H1 (cell line): ENCODE measurements at regions not wholly inside any gene's neighbourhood (a gene's known extent, or its start where the extent isn't known, plus 50 kb on each side); places are given as distances from the start of the nearest gene placed in this dataset.

Experiments
- CTCF ChIA-PET: fragments of 300-600 bp; sonication (Branson Sonifier 250); formaldehyde crosslinking; loops from one replicate; lab custom pipeline; 2021; ENCODE audit not compliant: partially characterized antibody; lab: Charles Lee
- POLR2A ChIA-PET: fragments of 300-600 bp; sonication (Branson Sonifier 250); formaldehyde crosslinking; loops from one replicate; lab custom pipeline; 2021; ENCODE audit warnings: inconsistent platforms; ENCODE audit not compliant: partially characterized antibody; lab: Charles Lee
- DNase-seq, 2 experiments: peaks; one replicate each; pipeline versions ENCODE4 v3.0.0 to v3.0.0-alpha.2; 2010 to 2022; ENCODE audit warnings: low spot score in 2 of 2, low read depth in 1 of 2, mixed read lengths in 1 of 2
- FAIRE-seq: peaks from 2 replicates; lab custom pipeline; 2011; peaks lifted over from hg19 to GRCh38; lab: Jason Lieb, UNC
- H2AFZ ChIP-seq: 2 replicates; pipeline ENCODE4 v1.8.1; 2012; ENCODE audit warnings: low read length, inconsistent platforms
- H2AK5ac ChIP-seq: 2 replicates; pipeline ENCODE4 v1.6.1; 2013; ENCODE audit warnings: low read depth, low read length
- H2BK120ac ChIP-seq: replicated peaks from 2 replicates; pipeline ENCODE3; 2013; ENCODE audit warnings: low read depth, low read length, inconsistent platforms
- H2BK12ac ChIP-seq: 2 replicates; pipeline ENCODE4 v1.6.1; 2013; ENCODE audit warnings: low read depth, low read length
- H2BK15ac ChIP-seq: 2 replicates; pipeline ENCODE4 v1.6.1; 2013; ENCODE audit warnings: low read length
- H2BK20ac ChIP-seq: 2 replicates; pipeline ENCODE4 v1.6.1; 2013; ENCODE audit warnings: low read length
- H2BK5ac ChIP-seq: 2 replicates; pipeline ENCODE4 v1.6.1; 2013; ENCODE audit warnings: low read depth, low read length
- H3K14ac ChIP-seq: 2 replicates; pipeline ENCODE4 v1.6.1; 2013; ENCODE audit warnings: inconsistent platforms; ENCODE audit not compliant: insufficient read length
- H3K18ac ChIP-seq: 2 replicates; pipeline ENCODE4 v1.6.1; 2013; ENCODE audit warnings: low read length; ENCODE audit errors: extremely low read depth
- H3K23ac ChIP-seq: 2 replicates; pipeline ENCODE4 v1.6.1; 2013; ENCODE audit warnings: inconsistent platforms; ENCODE audit not compliant: insufficient read length
- H3K23me2 ChIP-seq: 2 replicates; pipeline ENCODE4 v1.6.1; 2013; ENCODE audit warnings: low read depth, low read length
- H3K27ac ChIP-seq: 2 replicates; pipeline ENCODE4 v1.6.1; 2011; ENCODE audit warnings: low read depth, low read length, inconsistent platforms
- H3K27me3 ChIP-seq, 4 experiments: replicated peaks in 1 of 4; 1 replicate in 1 of 4; 2 replicates in 3 of 4; pipeline versions ENCODE4 v1.6.1 to v1.8.1; 2011 to 2013; ENCODE audit warnings: low read length in 3 of 4, mild to moderate bottlenecking in 3 of 4, inconsistent platforms in 2 of 4, mixed read lengths in 2 of 4, moderate library complexity in 1 of 4; ENCODE audit not compliant: control insufficient read depth in 3 of 4, insufficient read depth in 3 of 4; ENCODE audit errors: extremely low read depth in 1 of 4
- H3K36me3 ChIP-seq, 4 experiments: 2 replicates each; pipeline versions ENCODE4 v1.6.1 to v1.8.1; 2011 to 2013; ENCODE audit warnings: mild to moderate bottlenecking in 4 of 4, low read length in 3 of 4, moderate library complexity in 2 of 4, control low read depth in 1 of 4, inconsistent platforms in 1 of 4; ENCODE audit not compliant: insufficient read depth in 4 of 4, control insufficient read depth in 2 of 4
- H3K4ac ChIP-seq: replicated peaks from 2 replicates; pipeline ENCODE3; 2013; ENCODE audit warnings: low read length, low read depth, mixed read lengths, inconsistent platforms; ENCODE audit not compliant: insufficient read length
- H3K4me1 ChIP-seq, 4 experiments: replicated peaks in 1 of 4; 1 replicate in 1 of 4; 2 replicates in 3 of 4; pipeline versions ENCODE4 v1.6.1 to v1.8.1; 2011 to 2013; ENCODE audit warnings: low read length in 3 of 4, inconsistent platforms in 2 of 4, mixed read lengths in 1 of 4; ENCODE audit not compliant: insufficient read depth in 4 of 4, control insufficient read depth in 3 of 4
- H3K4me2 ChIP-seq, 2 experiments: 2 replicates each; pipeline versions ENCODE4 v1.6.1 to v1.8.1; 2011 to 2013; ENCODE audit warnings: low read depth in 2 of 2, low read length in 2 of 2, control low read depth in 1 of 2, inconsistent platforms in 1 of 2, mild to moderate bottlenecking in 1 of 2; ENCODE audit not compliant: insufficient read depth in 1 of 2
- H3K4me3 ChIP-seq, 4 experiments: fragments of 200-600, 300-600 bp in 1 of 4; sonication (generic), shearing (Covaris generic), sonication (Bioruptor Twin) in 1 of 4; 2 replicates each; pipeline versions ENCODE4 v1.5.1 to v1.8.1; 2011 to 2016; ENCODE audit warnings: low read length in 4 of 4, low read depth in 3 of 4, control low read depth in 2 of 4, inconsistent platforms in 2 of 4, mild to moderate bottlenecking in 2 of 4, mixed read lengths in 1 of 4, moderate library complexity in 1 of 4; ENCODE audit not compliant: insufficient read depth in 2 of 4; ENCODE audit errors: extremely low read depth in 1 of 4
- H3K56ac ChIP-seq: replicated peaks from 2 replicates; pipeline ENCODE3; 2013; ENCODE audit warnings: low read depth, mild to moderate bottlenecking, mixed read lengths, low read length, inconsistent platforms; ENCODE audit not compliant: insufficient read length
- H3K79me1 ChIP-seq: 2 replicates; pipeline ENCODE4 v1.6.1; 2013; ENCODE audit warnings: low read depth, low read length, control low read depth
- H3K79me2 ChIP-seq, 2 experiments: 2 replicates each; pipeline versions ENCODE4 v1.6.1 to v1.8.1; 2012 to 2013; ENCODE audit warnings: low read length in 2 of 2, mild to moderate bottlenecking in 2 of 2, inconsistent platforms in 1 of 2; ENCODE audit not compliant: insufficient read depth in 2 of 2, control insufficient read depth in 1 of 2
- H3K9ac ChIP-seq, 4 experiments: replicated peaks in 1 of 4; 1 replicate in 1 of 4; 2 replicates in 3 of 4; pipeline versions ENCODE4 v1.6.1 to v1.8.1; 2011 to 2013; ENCODE audit warnings: low read depth in 3 of 4, low read length in 3 of 4, control low read depth in 2 of 4, mild to moderate bottlenecking in 2 of 4, moderate library complexity in 2 of 4, inconsistent platforms in 1 of 4; ENCODE audit errors: extremely low read depth in 1 of 4
- H3K9me3 ChIP-seq, 2 experiments: 2 replicates each; pipeline versions ENCODE4 v1.6.1 to v1.8.1; 2012 to 2013; ENCODE audit warnings: mild to moderate bottlenecking in 2 of 2, moderate library complexity in 2 of 2, control low read depth in 1 of 2, inconsistent platforms in 1 of 2, low read depth in 1 of 2, low read length in 1 of 2, mixed read lengths in 1 of 2; ENCODE audit not compliant: insufficient read depth in 2 of 2
- H4K20me1 ChIP-seq, 2 experiments: replicated peaks in 1 of 2; 2 replicates each; pipeline versions ENCODE3 to v1.8.1; 2011 to 2013; ENCODE audit warnings: inconsistent platforms in 2 of 2, low read length in 2 of 2, mild to moderate bottlenecking in 1 of 2; ENCODE audit not compliant: insufficient read depth in 2 of 2, control insufficient read depth in 1 of 2
- H4K5ac ChIP-seq: 2 replicates; pipeline ENCODE4 v1.6.1; 2013; ENCODE audit warnings: low read length, low read depth, mixed read lengths, inconsistent platforms; ENCODE audit not compliant: insufficient read length
- H4K8ac ChIP-seq: 2 replicates; pipeline ENCODE4 v1.8.0; 2013; ENCODE audit warnings: mild to moderate bottlenecking, moderate library complexity, low read length, inconsistent platforms; ENCODE audit not compliant: insufficient read depth; ENCODE audit errors: extremely low read depth
- H4K91ac ChIP-seq: replicated peaks from 2 replicates; pipeline ENCODE3; 2013; ENCODE audit warnings: low read length, mixed read lengths, inconsistent platforms; ENCODE audit not compliant: insufficient read length
- CBX5 ChIP-seq: fragments of 300-800, 300-1000 bp; sonication (generic); IDR thresholded peaks from 2 replicates; pipeline ENCODE4 v1.7.1; 2016; ENCODE audit warnings: antibody characterized with exemption, low read length, low read depth
- CBX8 ChIP-seq: fragments of 300-800, 300-1000 bp; sonication (generic); IDR thresholded peaks from 2 replicates; pipeline ENCODE4 v1.7.1; 2016; ENCODE audit warnings: low read depth, low read length, borderline replicate concordance
- CHD1 ChIP-seq: IDR thresholded peaks from 2 replicates; pipeline ENCODE4 v1.6.1; 2012; ENCODE audit warnings: low read depth, low read length, improper control_type of control experiment
- HDAC2 ChIP-seq, 2 experiments: fragments of 300-600 bp in 1 of 2; sonication (generic) in 1 of 2; IDR thresholded peaks; 2 replicates each; pipeline ENCODE4 v1.6.1; 2011 to 2012; ENCODE audit warnings: low read depth in 2 of 2, low read length in 2 of 2, mild to moderate bottlenecking in 2 of 2, moderate library complexity in 2 of 2, borderline replicate concordance in 1 of 2, inconsistent platforms in 1 of 2
- MAX ChIP-seq: IDR thresholded peaks from 2 replicates; pipeline ENCODE4 v1.6.1; 2012; ENCODE audit warnings: inconsistent platforms
- POLR2A ChIP-seq, 2 experiments: IDR thresholded peaks; 1 replicate in 1 of 2; 2 replicates in 1 of 2; pipeline ENCODE4 v1.6.1; 2011; ENCODE audit warnings: low read depth in 2 of 2, low read length in 2 of 2, mild to moderate bottlenecking in 2 of 2; ENCODE audit errors: control extremely low read depth in 1 of 2
- POLR2AphosphoS5 ChIP-seq: IDR thresholded peaks from 2 replicates; pipeline ENCODE4 v1.6.1; 2011; ENCODE audit warnings: low read depth, low read length
- RBBP5 ChIP-seq: IDR thresholded peaks from 2 replicates; pipeline ENCODE4 v1.7.1; 2012; ENCODE audit warnings: low read depth, mild to moderate bottlenecking, inconsistent platforms, low read length, moderate library complexity, borderline replicate concordance
- RXRA ChIP-seq: IDR thresholded peaks from 2 replicates; pipeline ENCODE4 v1.6.1; 2011; ENCODE audit warnings: low read depth, mild to moderate bottlenecking, low read length, moderate library complexity; ENCODE audit not compliant: insufficient read depth
- SAP30 ChIP-seq: fragments of 300-600 bp; sonication (generic); IDR thresholded peaks from 2 replicates; pipeline ENCODE4 v1.7.1; 2012; ENCODE audit warnings: low read length, moderate library complexity, mild to moderate bottlenecking, inconsistent platforms; ENCODE audit not compliant: insufficient read depth, insufficient replicate concordance
- SIX5 ChIP-seq: IDR thresholded peaks from 2 replicates; pipeline ENCODE4 v1.6.1; 2011; ENCODE audit warnings: mild to moderate bottlenecking, low read depth, low read length
- SP1 ChIP-seq: IDR thresholded peaks from 2 replicates; pipeline ENCODE4 v1.6.1; 2011; ENCODE audit warnings: low read depth, low read length
- TAF1 ChIP-seq: IDR thresholded peaks from 2 replicates; pipeline ENCODE4 v1.6.1; 2011; ENCODE audit warnings: mild to moderate bottlenecking, low read depth, low read length
- TBP ChIP-seq: IDR thresholded peaks from 2 replicates; pipeline ENCODE4 v1.6.1; 2011; ENCODE audit warnings: low read depth, low read length, improper control_type of control experiment
- TCF12 ChIP-seq: IDR thresholded peaks from 2 replicates; pipeline ENCODE4 v1.6.1; 2011; ENCODE audit warnings: low read depth, mild to moderate bottlenecking, low read length
- WGBS, 2 experiments: shearing (Covaris generic) in 1 of 2; methylation state at CpG; one replicate each; pipeline versions ENCODE4 v1.1.6 to v1.1.7; 2013 to 2015; ENCODE audit warnings: low lambda C conversion rate in 2 of 2, mixed read lengths in 2 of 2, inconsistent platforms in 1 of 2, low coverage in 1 of 2, missing lambda C conversion rate in 1 of 2; ENCODE audit not compliant: insufficient replicate concordance in 2 of 2, insufficient coverage in 1 of 2, insufficient read length in 1 of 2; ENCODE audit errors: extremely low coverage in 1 of 2, missing lambda C conversion rate in 1 of 2; 5-methylcytosine and 5-hydroxymethylcytosine counted together

- no peaks in the 10 kb centered on the region for H3K79me2 ChIP-seq
- H3K27ac ChIP-seq: no peak overlapping the region
- no peak overlapping the region for H2BK15ac ChIP-seq
- ChIA-PET POLR2A (no interaction called here), CTCF (interaction anchor here (0.5 kb wide), 1 partner anchor 1157 kb away, joined by 3 read pairs; no protein-coding TSS in a partner anchor)
- FAIRE-seq (no peak), DNase-seq (no peak)
- no peak overlapping the region for H3K4me2 ChIP-seq
- H3K79me1 ChIP-seq: no peaks in the 10 kb centered on the region
- no peak overlapping the region for H3K4me3 ChIP-seq
- no peak overlapping the region for H2AK5ac ChIP-seq
- H4K8ac ChIP-seq: no peak overlapping the region
- H3K9me3 ChIP-seq: no peaks in the 10 kb centered on the region; a peak in 1 of 4 replicates
- no peaks in the 10 kb centered on the region for H4K20me1 ChIP-seq
- no peak overlapping the region for H2BK12ac ChIP-seq
- no peak overlapping the region for H4K91ac ChIP-seq
- H3K23ac ChIP-seq: no peak overlapping the region
- 50% methylated on average over 2 of the region's 2 CpGs; no CpG with 5 or more reads in 1 of the 2 experiments for WGBS, 2 experiments
- H3K18ac ChIP-seq: no peak overlapping the region
- H3K9ac ChIP-seq: no peak overlapping the region
- no peak overlapping the region for H4K5ac ChIP-seq
- no peak overlapping the region for H3K4ac ChIP-seq
- no peak overlapping the region for H3K56ac ChIP-seq
- no peak overlapping the region for H2BK120ac ChIP-seq
- no peak overlapping the region for H2BK5ac ChIP-seq
- H3K23me2 ChIP-seq: no peaks in the 10 kb centered on the region
- H2BK20ac ChIP-seq: no peak overlapping the region
- H3K36me3 ChIP-seq: no peaks in the 10 kb centered on the region
- H2AFZ ChIP-seq: no peak overlapping the region
- H3K27me3 ChIP-seq: no peaks in the 10 kb centered on the region
- no peaks in the 10 kb centered on the region for H3K4me1 ChIP-seq
- H3K14ac ChIP-seq: no peak overlapping the region
- TF ChIP-seq SIX5 (no peak), CBX5 (no peak), HDAC2 (IDR thresholded peaks at IDR 0.05; ENCODE audit: borderline replicate concordance in 1 of 2, low read depth in 2 of 2, low read length in 2 of 2) (no peak), CHD1 (no peak), TAF1 (no peak), SAP30 (no peak), POLR2A (IDR thresholded peaks at IDR 0.05; ENCODE audit: control extremely low read depth in 1 of 2, low read depth in 2 of 2, low read length in 2 of 2) (no peak), TBP (no peak), POLR2AphosphoS5 (no peak), RXRA (no peak), MAX (no peak), RBBP5 (no peak), CBX8 (no peak), TCF12 (no peak), SP1 (no peak)
Observed at GRCh38 chr1:238104752-238105151, 214.0 kb upstream of the ZP4 start.
